ENCODE measurements at regions not wholly inside any gene's neighbourhood (a gene's known extent, or its start where the extent isn't known, plus 50 kb on each side); places are given as distances from the start of the nearest gene placed in this dataset.

DNA sequence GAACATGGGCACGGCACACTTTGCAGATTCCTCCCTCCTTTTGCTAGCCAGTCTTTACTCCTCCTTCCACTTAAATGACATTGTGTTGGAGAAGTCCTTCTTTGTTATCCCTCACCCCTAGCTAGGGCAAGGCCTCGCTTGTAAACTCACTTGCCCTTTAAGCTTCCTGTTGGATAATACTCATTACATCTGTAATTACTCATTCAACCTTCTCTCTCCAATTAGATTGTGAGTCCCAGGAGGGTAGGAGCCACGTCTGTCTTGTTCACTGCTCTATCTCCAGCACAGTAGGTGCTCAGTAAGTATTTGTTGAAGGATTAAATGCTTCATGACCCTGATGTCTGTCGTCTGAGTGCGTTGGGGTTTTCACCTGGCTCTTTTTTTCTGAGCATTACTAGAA is 98.7 kb upstream of the USP24 start:
- no peak overlapping the region for H3K9ac ChIP-seq (replicated peaks in 1 of 4; ENCODE audit: extremely low read depth in 1 of 4, low read depth in 3 of 4, low read length in 3 of 4)
- H3K36me3 ChIP-seq (ENCODE audit: control insufficient read depth in 2 of 4, insufficient read depth in 4 of 4, low read length in 3 of 4), result no peaks in the 10 kb centered on the region
- DNase-seq (ENCODE audit: low read depth in 1 of 2, low spot score in 2 of 2) (no peak), FAIRE-seq (no peak)
- no peaks in the 10 kb centered on the region for H3K23me2 ChIP-seq (ENCODE audit: low read depth, low read length)
- no peak overlapping the region for H3K4ac ChIP-seq (replicated peaks; ENCODE audit: insufficient read length, low read depth, low read length)
- no peak overlapping the region for H2BK5ac ChIP-seq (ENCODE audit: low read depth, low read length)
- ChIA-PET POLR2A (ENCODE audit: partially characterized antibody) (no interaction called here), CTCF (ENCODE audit: partially characterized antibody) (interaction anchor here (1.1 kb wide), 1 partner anchor 13 kb away, joined by 4 read pairs; no protein-coding TSS in a partner anchor)
- H3K27me3 ChIP-seq (replicated peaks in 1 of 4; ENCODE audit: control insufficient read depth in 3 of 4, extremely low read depth in 1 of 4, insufficient read depth in 3 of 4, low read length in 3 of 4), result no peaks in the 10 kb centered on the region
- H4K8ac ChIP-seq (ENCODE audit: extremely low read depth, insufficient read depth, low read length), result no peak overlapping the region
- 81% methylated on average over 5 of the region's 5 CpGs; no CpG with 5 or more reads in 1 of the 2 experiments for WGBS, 2 experiments (ENCODE audit: extremely low coverage in 1 of 2, insufficient coverage in 1 of 2, insufficient read length in 1 of 2, insufficient replicate concordance in 2 of 2, low coverage in 1 of 2, low lambda C conversion rate in 2 of 2, missing lambda C conversion rate in 1 of 2)
- H3K27ac ChIP-seq (ENCODE audit: low read depth, low read length), result no peak overlapping the region
- no peak overlapping the region for H2AFZ ChIP-seq (ENCODE audit: low read length)
- no peak overlapping the region for H3K18ac ChIP-seq (ENCODE audit: extremely low read depth, low read length)
- H3K56ac ChIP-seq (replicated peaks; ENCODE audit: insufficient read length, low read depth, low read length), result no peak overlapping the region
- H3K23ac ChIP-seq (ENCODE audit: insufficient read length), result no peak overlapping the region
- H4K5ac ChIP-seq (ENCODE audit: insufficient read length, low read depth, low read length), result no peak overlapping the region
- H3K4me3 ChIP-seq (ENCODE audit: extremely low read depth in 1 of 4, insufficient read depth in 2 of 4, low read depth in 3 of 4, low read length in 4 of 4), result no peak overlapping the region
- no peaks in the 10 kb centered on the region for H3K9me3 ChIP-seq (ENCODE audit: insufficient read depth in 2 of 2, low read depth in 1 of 2, low read length in 1 of 2)
- no peak overlapping the region for H2BK20ac ChIP-seq (ENCODE audit: low read length)
- no peaks in the 10 kb centered on the region for H3K79me1 ChIP-seq (ENCODE audit: low read depth, low read length)
- H2BK120ac ChIP-seq (replicated peaks; ENCODE audit: low read depth, low read length), result no peak overlapping the region
- no peaks in the 10 kb centered on the region for H4K20me1 ChIP-seq (replicated peaks in 1 of 2; ENCODE audit: control insufficient read depth in 1 of 2, insufficient read depth in 2 of 2, low read length in 2 of 2)
- no peak overlapping the region for H3K14ac ChIP-seq (ENCODE audit: insufficient read length)
- no peak overlapping the region for H3K4me2 ChIP-seq (ENCODE audit: insufficient read depth in 1 of 2, low read depth in 2 of 2, low read length in 2 of 2)
- H2BK12ac ChIP-seq (ENCODE audit: low read depth, low read length), result no peak overlapping the region
- H3K4me1 ChIP-seq (replicated peaks in 1 of 4; ENCODE audit: control insufficient read depth in 3 of 4, insufficient read depth in 4 of 4, low read length in 3 of 4), result no peaks in the 10 kb centered on the region; a peak in 1 of 7 replicates
- H4K91ac ChIP-seq (replicated peaks; ENCODE audit: insufficient read length, low read length), result no peak overlapping the region
- no peaks in the 10 kb centered on the region for H3K79me2 ChIP-seq (ENCODE audit: control insufficient read depth in 1 of 2, insufficient read depth in 2 of 2, low read length in 2 of 2)
- H2AK5ac ChIP-seq (ENCODE audit: low read depth, low read length), result no peak overlapping the region
- no peak overlapping the region for H2BK15ac ChIP-seq (ENCODE audit: low read length)
- TF ChIP-seq, protein P1, sequence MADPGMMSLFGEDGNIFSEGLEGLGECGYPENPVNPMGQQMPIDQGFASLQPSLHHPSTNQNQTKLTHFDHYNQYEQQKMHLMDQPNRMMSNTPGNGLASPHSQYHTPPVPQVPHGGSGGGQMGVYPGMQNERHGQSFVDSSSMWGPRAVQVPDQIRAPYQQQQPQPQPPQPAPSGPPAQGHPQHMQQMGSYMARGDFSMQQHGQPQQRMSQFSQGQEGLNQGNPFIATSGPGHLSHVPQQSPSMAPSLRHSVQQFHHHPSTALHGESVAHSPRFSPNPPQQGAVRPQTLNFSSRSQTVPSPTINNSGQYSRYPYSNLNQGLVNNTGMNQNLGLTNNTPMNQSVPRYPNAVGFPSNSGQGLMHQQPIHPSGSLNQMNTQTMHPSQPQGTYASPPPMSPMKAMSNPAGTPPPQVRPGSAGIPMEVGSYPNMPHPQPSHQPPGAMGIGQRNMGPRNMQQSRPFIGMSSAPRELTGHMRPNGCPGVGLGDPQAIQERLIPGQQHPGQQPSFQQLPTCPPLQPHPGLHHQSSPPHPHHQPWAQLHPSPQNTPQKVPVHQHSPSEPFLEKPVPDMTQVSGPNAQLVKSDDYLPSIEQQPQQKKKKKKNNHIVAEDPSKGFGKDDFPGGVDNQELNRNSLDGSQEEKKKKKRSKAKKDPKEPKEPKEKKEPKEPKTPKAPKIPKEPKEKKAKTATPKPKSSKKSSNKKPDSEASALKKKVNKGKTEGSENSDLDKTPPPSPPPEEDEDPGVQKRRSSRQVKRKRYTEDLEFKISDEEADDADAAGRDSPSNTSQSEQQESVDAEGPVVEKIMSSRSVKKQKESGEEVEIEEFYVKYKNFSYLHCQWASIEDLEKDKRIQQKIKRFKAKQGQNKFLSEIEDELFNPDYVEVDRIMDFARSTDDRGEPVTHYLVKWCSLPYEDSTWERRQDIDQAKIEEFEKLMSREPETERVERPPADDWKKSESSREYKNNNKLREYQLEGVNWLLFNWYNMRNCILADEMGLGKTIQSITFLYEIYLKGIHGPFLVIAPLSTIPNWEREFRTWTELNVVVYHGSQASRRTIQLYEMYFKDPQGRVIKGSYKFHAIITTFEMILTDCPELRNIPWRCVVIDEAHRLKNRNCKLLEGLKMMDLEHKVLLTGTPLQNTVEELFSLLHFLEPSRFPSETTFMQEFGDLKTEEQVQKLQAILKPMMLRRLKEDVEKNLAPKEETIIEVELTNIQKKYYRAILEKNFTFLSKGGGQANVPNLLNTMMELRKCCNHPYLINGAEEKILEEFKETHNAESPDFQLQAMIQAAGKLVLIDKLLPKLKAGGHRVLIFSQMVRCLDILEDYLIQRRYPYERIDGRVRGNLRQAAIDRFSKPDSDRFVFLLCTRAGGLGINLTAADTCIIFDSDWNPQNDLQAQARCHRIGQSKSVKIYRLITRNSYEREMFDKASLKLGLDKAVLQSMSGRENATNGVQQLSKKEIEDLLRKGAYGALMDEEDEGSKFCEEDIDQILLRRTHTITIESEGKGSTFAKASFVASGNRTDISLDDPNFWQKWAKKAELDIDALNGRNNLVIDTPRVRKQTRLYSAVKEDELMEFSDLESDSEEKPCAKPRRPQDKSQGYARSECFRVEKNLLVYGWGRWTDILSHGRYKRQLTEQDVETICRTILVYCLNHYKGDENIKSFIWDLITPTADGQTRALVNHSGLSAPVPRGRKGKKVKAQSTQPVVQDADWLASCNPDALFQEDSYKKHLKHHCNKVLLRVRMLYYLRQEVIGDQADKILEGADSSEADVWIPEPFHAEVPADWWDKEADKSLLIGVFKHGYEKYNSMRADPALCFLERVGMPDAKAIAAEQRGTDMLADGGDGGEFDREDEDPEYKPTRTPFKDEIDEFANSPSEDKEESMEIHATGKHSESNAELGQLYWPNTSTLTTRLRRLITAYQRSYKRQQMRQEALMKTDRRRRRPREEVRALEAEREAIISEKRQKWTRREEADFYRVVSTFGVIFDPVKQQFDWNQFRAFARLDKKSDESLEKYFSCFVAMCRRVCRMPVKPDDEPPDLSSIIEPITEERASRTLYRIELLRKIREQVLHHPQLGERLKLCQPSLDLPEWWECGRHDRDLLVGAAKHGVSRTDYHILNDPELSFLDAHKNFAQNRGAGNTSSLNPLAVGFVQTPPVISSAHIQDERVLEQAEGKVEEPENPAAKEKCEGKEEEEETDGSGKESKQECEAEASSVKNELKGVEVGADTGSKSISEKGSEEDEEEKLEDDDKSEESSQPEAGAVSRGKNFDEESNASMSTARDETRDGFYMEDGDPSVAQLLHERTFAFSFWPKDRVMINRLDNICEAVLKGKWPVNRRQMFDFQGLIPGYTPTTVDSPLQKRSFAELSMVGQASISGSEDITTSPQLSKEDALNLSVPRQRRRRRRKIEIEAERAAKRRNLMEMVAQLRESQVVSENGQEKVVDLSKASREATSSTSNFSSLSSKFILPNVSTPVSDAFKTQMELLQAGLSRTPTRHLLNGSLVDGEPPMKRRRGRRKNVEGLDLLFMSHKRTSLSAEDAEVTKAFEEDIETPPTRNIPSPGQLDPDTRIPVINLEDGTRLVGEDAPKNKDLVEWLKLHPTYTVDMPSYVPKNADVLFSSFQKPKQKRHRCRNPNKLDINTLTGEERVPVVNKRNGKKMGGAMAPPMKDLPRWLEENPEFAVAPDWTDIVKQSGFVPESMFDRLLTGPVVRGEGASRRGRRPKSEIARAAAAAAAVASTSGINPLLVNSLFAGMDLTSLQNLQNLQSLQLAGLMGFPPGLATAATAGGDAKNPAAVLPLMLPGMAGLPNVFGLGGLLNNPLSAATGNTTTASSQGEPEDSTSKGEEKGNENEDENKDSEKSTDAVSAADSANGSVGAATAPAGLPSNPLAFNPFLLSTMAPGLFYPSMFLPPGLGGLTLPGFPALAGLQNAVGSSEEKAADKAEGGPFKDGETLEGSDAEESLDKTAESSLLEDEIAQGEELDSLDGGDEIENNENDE (IDR thresholded peaks at IDR 0.05; ENCODE audit: insufficient replicate concordance, low read length), result no peak
